ENCODE measurements at regions not wholly inside any gene's neighbourhood (a gene's known extent, or its start where the extent isn't known, plus 50 kb on each side); places are given as distances from the start of the nearest gene placed in this dataset.

- no peaks in the 10 kb centered on the region for H3K4me1 ChIP-seq (ENCODE audit: control insufficient read depth, insufficient read depth, low read length)
- no peak overlapping the region for H3K27ac ChIP-seq (ENCODE audit: low read length)
- H3K27me3 ChIP-seq (ENCODE audit: control insufficient read depth, insufficient read depth) = no peaks in the 10 kb centered on the region
- DNase-seq (peak in 1 of 3 donors; percentile 58), ATAC-seq (no peak)
- H3K4me3 ChIP-seq (ENCODE audit: low read length) = no peak overlapping the region
- H3K9me3 ChIP-seq (ENCODE audit: control insufficient read depth, low read length) = no peaks in the 10 kb centered on the region
- WGBS = 89% methylated on average over 30 of the region's 30 CpGs
- intact Hi-C loops (cut with DNase I) = no loop called here
Observed at GRCh38 chr7:1312136-1313070, 79.7 kb downstream of the UNCX start.

- Histone ChIP-seq H3K4me1 (ENCODE audit: control insufficient read depth, insufficient read depth, low read length) (no peaks in the 10 kb centered on the region), H3K9me3 (ENCODE audit: control insufficient read depth, low read length) (no peaks in the 10 kb centered on the region), H3K27ac (ENCODE audit: low read length) (no peak overlapping the region), H3K27me3 (ENCODE audit: control insufficient read depth, insufficient read depth) (no peaks in the 10 kb centered on the region), H3K4me3 (ENCODE audit: low read length) (no peak overlapping the region)
- WGBS = 58% methylated on average over 15 of the region's 15 CpGs
- ATAC-seq (no peak), DNase-seq (no peak)
- intact Hi-C loops (cut with DNase I) = no loop called here
Observed at GRCh38 chr7:1313613-1314012, 80.9 kb downstream of the UNCX start.

DNA sequence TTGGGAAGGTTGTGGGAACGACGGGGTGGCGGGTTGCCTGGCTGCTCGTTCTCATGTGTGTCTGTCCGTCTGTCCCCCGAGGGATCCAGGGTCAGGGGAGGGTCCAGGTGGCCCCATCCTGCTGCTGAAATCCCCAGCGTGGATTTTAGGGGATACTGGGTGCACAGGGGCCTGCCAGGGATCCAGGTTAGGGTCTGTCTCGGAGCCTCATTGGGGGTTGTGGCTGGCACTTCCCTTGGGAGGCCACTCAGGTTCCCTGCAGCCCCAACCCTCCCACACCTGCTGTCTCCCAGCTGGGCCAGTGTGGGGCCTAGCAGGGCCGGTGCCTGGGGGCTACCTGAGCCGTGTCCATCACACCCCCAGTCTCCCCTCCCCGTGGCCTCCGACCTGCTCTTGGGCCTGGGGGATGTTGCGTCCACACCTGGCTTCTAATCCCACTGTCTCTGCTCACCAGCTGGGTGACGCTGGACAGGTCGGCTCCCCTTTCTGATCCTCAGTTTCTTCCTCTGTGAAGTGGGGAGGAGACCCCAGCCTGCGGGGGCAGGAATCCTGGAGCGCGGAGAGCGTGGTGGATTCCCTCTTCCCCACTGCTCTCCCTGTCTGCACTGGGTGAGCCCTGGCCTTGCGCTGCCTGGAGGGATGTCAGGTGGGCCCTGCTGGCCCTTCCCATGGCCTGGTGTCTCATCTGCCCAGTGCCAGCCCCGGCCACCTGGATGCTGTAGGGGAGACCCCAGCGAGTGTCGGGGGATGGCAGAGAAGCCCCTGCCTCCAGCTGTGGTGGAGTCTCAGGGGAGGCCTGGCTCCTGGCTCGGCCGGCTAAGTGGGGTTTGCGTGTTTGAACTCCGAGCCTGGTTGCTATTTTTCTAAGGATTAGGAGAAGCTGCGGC lies 81.6 kb downstream of the UNCX start:
- Histone ChIP-seq H3K4me3 (ENCODE audit: low read length) (no peak overlapping the region), H3K27me3 (ENCODE audit: control insufficient read depth, insufficient read depth) (no peaks in the 10 kb centered on the region), H3K4me1 (ENCODE audit: control insufficient read depth, insufficient read depth, low read length) (no peaks in the 10 kb centered on the region), H3K27ac (ENCODE audit: low read length) (no peak overlapping the region), H3K9me3 (ENCODE audit: control insufficient read depth, low read length) (no peaks in the 10 kb centered on the region)
- 73% methylated on average over 28 of the region's 28 CpGs for WGBS
- intact Hi-C loops (cut with DNase I) = no loop called here
- ATAC-seq = no peak
- no peak for DNase-seq

DNA sequence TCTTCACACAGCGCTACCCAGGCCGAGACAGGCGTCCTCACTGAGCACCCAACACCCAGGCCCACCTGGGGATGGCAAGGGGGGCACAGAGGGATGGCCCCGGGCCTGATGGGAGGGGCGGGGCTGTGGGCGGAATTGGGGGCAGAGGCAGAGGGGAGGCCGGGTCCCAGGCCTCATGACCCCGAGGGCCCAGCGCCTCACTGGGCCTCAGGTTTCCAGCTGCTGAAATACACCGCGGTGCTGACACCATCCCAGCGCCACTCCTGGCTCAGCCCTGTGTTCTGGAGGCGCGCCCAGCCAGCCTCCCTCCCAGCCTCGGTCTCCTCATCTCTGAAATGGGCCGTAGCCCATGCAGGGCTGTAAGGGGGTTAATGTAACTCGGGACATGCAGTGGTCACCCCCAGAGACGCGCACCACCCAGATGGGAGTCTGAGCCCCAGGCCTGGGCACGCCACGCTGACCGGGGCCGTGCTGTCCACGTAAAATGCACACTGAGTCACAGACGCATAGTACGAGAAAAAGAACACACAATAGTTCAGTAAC lies 82.3 kb downstream of the UNCX start:
- H3K27ac ChIP-seq (ENCODE audit: low read length) = no peak overlapping the region
- no peak for DNase-seq
- WGBS = 84% methylated on average over 26 of the region's 26 CpGs
- intact Hi-C loops (cut with DNase I) = no loop called here
- H3K4me3 ChIP-seq (ENCODE audit: low read length) = no peak overlapping the region
- H3K9me3 ChIP-seq (ENCODE audit: control insufficient read depth, low read length) = no peaks in the 10 kb centered on the region
- no peaks in the 10 kb centered on the region for H3K27me3 ChIP-seq (ENCODE audit: control insufficient read depth, insufficient read depth)
- no peaks in the 10 kb centered on the region for H3K4me1 ChIP-seq (ENCODE audit: control insufficient read depth, insufficient read depth, low read length)
- ATAC-seq = no peak

GRCh38 chr7:1316086-1316485 lies 83.4 kb downstream of the UNCX start:
- no peak for DNase-seq
- no peak overlapping the region for H3K27ac ChIP-seq (ENCODE audit: low read length)
- H3K4me3 ChIP-seq (ENCODE audit: low read length) = no peak overlapping the region
- WGBS = 70% methylated on average over 10 of the region's 10 CpGs
- H3K27me3 ChIP-seq (ENCODE audit: control insufficient read depth, insufficient read depth) = no peaks in the 10 kb centered on the region
- H3K4me1 ChIP-seq (ENCODE audit: control insufficient read depth, insufficient read depth, low read length) = no peaks in the 10 kb centered on the region
- no peaks in the 10 kb centered on the region for H3K9me3 ChIP-seq (ENCODE audit: control insufficient read depth, low read length)
- no peak for ATAC-seq
- intact Hi-C loops (cut with DNase I) = no loop called here

DNA sequence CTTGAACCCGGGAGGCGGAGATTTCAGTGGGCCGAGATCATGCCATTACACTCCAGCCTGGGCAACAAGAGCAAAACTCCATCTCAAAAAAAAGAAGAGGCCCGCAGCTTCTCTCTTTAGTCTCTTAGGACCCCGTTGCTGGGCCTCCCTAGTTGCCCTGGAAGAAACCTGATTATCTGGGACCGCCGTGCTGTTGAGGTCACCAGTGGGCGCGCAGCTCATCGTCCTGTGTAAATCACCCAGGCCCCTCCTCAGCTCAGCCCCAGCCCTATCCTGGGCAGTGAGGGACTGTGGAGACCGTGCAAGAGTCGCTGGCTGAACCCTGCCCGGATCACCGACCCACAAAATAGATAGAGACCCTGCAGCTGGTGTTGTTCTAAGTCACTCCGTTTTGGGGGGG lies 85.0 kb downstream of the UNCX start:
- DNase-seq = no peak
- H3K27me3 ChIP-seq (ENCODE audit: control insufficient read depth, insufficient read depth) = no peaks in the 10 kb centered on the region
- WGBS = 75% methylated on average over 15 of the region's 15 CpGs
- no peak for ATAC-seq
- H3K9me3 ChIP-seq (ENCODE audit: control insufficient read depth, low read length) = no peaks in the 10 kb centered on the region
- H3K27ac ChIP-seq (ENCODE audit: low read length) = no peak overlapping the region
- H3K4me1 ChIP-seq (ENCODE audit: control insufficient read depth, insufficient read depth, low read length) = no peaks in the 10 kb centered on the region
- intact Hi-C loops (cut with DNase I) = no loop called here
- no peak overlapping the region for H3K4me3 ChIP-seq (ENCODE audit: low read length)

DNA sequence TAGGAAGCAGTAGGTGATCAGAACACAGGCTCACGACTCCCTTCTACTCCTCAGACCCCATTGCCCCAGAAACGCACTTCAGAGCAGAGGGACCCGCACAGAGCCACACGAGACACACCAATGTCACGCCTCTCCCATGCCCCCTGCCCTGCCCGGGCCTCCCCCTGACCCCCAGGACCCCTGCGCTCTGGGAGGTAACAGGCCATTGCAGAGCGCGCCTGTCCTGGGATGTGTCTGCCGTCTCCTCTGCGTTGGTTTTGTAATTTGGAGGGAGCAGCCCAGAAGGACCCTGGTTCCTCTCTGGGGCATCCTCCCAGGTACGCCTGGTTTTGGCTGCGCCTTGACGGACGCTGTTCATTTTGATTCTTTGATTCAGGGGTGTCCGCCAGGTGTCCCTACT lies 85.4 kb downstream of the UNCX start:
- intact Hi-C loops (cut with DNase I) = no loop called here
- Histone ChIP-seq H3K4me1 (ENCODE audit: control insufficient read depth, insufficient read depth, low read length) (no peaks in the 10 kb centered on the region), H3K9me3 (ENCODE audit: control insufficient read depth, low read length) (no peaks in the 10 kb centered on the region), H3K4me3 (ENCODE audit: low read length) (no peak overlapping the region), H3K27ac (ENCODE audit: low read length) (no peak overlapping the region), H3K27me3 (ENCODE audit: control insufficient read depth, insufficient read depth) (no peaks in the 10 kb centered on the region)
- ATAC-seq (no peak), DNase-seq (no peak)
- WGBS = 88% methylated on average over 16 of the region's 16 CpGs

- Histone ChIP-seq H3K27me3 (ENCODE audit: control insufficient read depth, insufficient read depth) (no peaks in the 10 kb centered on the region), H3K4me1 (ENCODE audit: control insufficient read depth, insufficient read depth, low read length) (no peaks in the 10 kb centered on the region), H3K4me3 (ENCODE audit: low read length) (no peak overlapping the region), H3K27ac (ENCODE audit: low read length) (no peak overlapping the region), H3K9me3 (ENCODE audit: control insufficient read depth, low read length) (no peaks in the 10 kb centered on the region)
- DNase-seq (no peak), ATAC-seq (no peak)
- intact Hi-C loops (cut with DNase I) = no loop called here
- WGBS = 75% methylated on average over 18 of the region's 18 CpGs
Observed at GRCh38 chr7:1318661-1319060, 86.0 kb downstream of the UNCX start.

DNA sequence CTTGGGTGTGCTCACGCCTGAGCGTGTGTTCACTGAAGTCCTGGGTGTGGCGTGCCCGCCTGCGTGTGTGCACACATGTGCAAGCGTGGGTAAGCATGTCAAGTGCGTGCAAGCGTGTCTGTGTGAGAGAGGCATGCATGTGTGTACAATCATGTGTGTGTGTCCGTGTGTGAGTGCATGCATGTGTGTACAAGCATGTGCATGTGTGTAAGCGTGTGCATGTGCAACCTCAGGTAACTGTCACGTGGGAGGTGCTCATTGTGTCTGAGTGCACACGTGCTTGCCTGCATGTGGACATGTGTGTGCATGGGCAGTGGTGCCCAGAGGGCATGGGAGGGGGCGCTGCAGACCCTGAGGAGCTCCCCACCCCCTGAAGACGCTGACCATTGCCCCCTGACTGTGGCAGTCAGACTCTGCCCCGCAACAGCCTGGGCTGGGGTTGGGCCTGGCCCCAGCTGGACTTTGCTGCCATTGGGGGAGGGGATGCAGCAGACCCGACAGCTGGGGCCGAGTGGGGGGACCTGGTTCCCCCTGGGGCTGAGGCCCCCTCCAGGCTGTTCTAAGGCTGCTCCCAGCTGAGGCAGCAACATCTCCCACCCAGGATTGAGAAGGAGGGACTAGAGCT lies 88.1 kb downstream of the UNCX start:
- 84% methylated on average over 17 of the region's 17 CpGs for WGBS
- no peak overlapping the region for H3K27ac ChIP-seq (ENCODE audit: low read length)
- H3K27me3 ChIP-seq (ENCODE audit: control insufficient read depth, insufficient read depth) = no peaks in the 10 kb centered on the region
- no peak overlapping the region for H3K4me3 ChIP-seq (ENCODE audit: low read length)
- H3K9me3 ChIP-seq (ENCODE audit: control insufficient read depth, low read length) = no peaks in the 10 kb centered on the region
- no peaks in the 10 kb centered on the region for H3K4me1 ChIP-seq (ENCODE audit: control insufficient read depth, insufficient read depth, low read length)
- no peak for ATAC-seq
- peak in 1 of 3 donors; percentile 65 for DNase-seq
- intact Hi-C loops (cut with DNase I) = no loop called here

GRCh38 chr7:1321411-1322239 lies 89.0 kb downstream of the UNCX start:
- Histone ChIP-seq H3K9me3 (ENCODE audit: control insufficient read depth, low read length) (no peaks in the 10 kb centered on the region), H3K4me3 (ENCODE audit: low read length) (no peak overlapping the region), H3K4me1 (ENCODE audit: control insufficient read depth, insufficient read depth, low read length) (no peaks in the 10 kb centered on the region), H3K27me3 (ENCODE audit: control insufficient read depth, insufficient read depth) (no peaks in the 10 kb centered on the region), H3K27ac (ENCODE audit: low read length) (no peak overlapping the region)
- peak in 1 of 2 donors; percentile 54 for ATAC-seq
- DNase-seq = peak; percentile 44 to 65 (median 64)
- intact Hi-C loops (cut with DNase I) = no loop called here
- 58% methylated on average over 39 of the region's 39 CpGs for WGBS

Measured in right cardiac atrium (tissue), 5 donors.